ENCODE measurements at regions not wholly inside any gene's neighbourhood (a gene's known extent, or its start where the extent isn't known, plus 50 kb on each side); places are given as distances from the start of the nearest gene placed in this dataset.

DNA sequence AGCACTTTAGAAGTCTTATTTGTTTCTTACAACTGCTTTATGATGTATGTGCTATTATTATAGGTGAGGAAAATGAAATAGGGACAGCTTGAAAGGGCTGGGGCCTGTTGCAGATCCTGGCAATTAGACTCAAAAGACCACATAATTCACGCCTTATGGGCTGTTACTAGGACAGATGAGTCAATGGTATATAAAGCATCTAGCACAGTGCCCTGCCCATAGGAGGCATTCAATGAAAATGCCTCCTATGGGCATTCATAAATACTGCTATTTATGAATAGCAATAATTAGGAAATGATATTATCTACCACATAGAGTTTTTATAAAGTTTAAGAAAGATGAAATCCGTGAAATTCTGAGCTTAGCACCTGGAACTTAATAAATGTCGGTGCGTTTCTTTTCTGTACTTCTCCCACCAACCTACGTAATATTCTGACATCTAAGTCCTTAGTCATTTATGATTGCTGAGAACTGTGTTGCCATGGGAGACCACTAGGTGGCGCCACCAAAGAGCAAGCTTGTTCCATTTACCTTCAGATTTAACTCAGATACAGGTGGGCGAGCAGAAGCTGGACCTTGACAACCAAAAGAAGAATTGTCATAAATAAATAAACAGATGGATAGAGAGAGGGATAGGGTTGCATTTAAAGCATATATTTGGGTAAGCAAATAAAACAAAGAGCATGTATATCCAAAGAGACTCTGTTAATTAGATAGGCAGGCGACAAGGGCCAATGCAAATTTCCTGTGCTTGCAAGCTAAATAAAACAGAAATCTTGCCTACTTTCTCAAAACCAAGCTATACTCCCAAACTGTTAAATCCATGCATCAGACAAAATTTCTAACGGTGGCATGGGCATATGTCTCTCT lies 699.9 kb downstream of the INHBA start:
- TF ChIP-seq, protein P1, sequence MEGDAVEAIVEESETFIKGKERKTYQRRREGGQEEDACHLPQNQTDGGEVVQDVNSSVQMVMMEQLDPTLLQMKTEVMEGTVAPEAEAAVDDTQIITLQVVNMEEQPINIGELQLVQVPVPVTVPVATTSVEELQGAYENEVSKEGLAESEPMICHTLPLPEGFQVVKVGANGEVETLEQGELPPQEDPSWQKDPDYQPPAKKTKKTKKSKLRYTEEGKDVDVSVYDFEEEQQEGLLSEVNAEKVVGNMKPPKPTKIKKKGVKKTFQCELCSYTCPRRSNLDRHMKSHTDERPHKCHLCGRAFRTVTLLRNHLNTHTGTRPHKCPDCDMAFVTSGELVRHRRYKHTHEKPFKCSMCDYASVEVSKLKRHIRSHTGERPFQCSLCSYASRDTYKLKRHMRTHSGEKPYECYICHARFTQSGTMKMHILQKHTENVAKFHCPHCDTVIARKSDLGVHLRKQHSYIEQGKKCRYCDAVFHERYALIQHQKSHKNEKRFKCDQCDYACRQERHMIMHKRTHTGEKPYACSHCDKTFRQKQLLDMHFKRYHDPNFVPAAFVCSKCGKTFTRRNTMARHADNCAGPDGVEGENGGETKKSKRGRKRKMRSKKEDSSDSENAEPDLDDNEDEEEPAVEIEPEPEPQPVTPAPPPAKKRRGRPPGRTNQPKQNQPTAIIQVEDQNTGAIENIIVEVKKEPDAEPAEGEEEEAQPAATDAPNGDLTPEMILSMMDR (IDR thresholded peaks at IDR 0.05) = peak in 1 of 3 donors; percentile 18
- TF ChIP-seq POLR2A (IDR thresholded peaks at IDR 0.05) = no peak
- no peak for TF ChIP-seq POLR2AphosphoS5 (IDR thresholded peaks at IDR 0.05)

Data from breast epithelium (tissue), 3 donors.